Suprapubic skin (tissue), 4 donors: ENCODE measurements at regions not wholly inside any gene's neighbourhood (a gene's known extent, or its start where the extent isn't known, plus 50 kb on each side); places are given as distances from the start of the nearest gene placed in this dataset.

Experiments used
- EP300 ChIP-seq: sonication (generic); formaldehyde crosslinking; IDR thresholded peaks from one replicate; pipeline ENCODE4 v1.6.1; 2017; ENCODE audit warnings: antibody characterized with exemption
- POLR2A ChIP-seq, 2 donors: fragments of 450-650 bp; IDR thresholded peaks; one replicate each; pipeline ENCODE4 v1.6.1; 2017; ENCODE audit warnings: antibody characterized with exemption in 2 of 2, mild to moderate bottlenecking in 2 of 2, moderate library complexity in 2 of 2
- POLR2AphosphoS5 ChIP-seq, 3 donors: sonication (generic); formaldehyde crosslinking; IDR thresholded peaks; one replicate each; pipeline ENCODE4 v1.6.1; 2017; ENCODE audit warnings: antibody characterized with exemption in 3 of 3
- TF ChIP-seq, protein P1 (sequence below), 2 donors: fragments of 200-600 bp in 1 of 2; fragments of 450-650 bp in 1 of 2; sonication (generic) in 1 of 2; IDR thresholded peaks; one replicate each; pipeline ENCODE4 v1.5.1; 2016 to 2019; ENCODE audit warnings: antibody characterized with exemption in 2 of 2, mild to moderate bottlenecking in 1 of 2, moderate library complexity in 1 of 2

DNA sequence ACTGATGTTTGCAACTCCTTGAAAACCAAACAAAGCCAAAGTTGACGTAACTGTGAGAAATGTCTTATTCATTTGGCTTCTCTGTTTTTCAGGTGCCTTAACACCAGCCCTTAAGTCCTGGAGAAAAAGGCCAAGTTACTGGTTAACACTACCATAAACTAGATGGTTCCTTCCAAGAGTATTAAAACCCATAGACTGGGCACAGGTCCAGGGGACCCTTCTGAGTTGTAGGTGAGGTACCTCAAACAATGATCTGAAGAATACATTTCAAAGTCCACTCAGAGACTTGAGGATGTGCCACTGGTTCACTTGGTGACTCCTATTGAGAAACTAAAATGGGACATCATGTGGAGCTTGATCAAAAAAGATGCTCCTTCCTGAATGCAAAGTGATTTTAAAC lies 87.0 kb downstream of the NKX6-1 start:
- TF ChIP-seq, protein P1, sequence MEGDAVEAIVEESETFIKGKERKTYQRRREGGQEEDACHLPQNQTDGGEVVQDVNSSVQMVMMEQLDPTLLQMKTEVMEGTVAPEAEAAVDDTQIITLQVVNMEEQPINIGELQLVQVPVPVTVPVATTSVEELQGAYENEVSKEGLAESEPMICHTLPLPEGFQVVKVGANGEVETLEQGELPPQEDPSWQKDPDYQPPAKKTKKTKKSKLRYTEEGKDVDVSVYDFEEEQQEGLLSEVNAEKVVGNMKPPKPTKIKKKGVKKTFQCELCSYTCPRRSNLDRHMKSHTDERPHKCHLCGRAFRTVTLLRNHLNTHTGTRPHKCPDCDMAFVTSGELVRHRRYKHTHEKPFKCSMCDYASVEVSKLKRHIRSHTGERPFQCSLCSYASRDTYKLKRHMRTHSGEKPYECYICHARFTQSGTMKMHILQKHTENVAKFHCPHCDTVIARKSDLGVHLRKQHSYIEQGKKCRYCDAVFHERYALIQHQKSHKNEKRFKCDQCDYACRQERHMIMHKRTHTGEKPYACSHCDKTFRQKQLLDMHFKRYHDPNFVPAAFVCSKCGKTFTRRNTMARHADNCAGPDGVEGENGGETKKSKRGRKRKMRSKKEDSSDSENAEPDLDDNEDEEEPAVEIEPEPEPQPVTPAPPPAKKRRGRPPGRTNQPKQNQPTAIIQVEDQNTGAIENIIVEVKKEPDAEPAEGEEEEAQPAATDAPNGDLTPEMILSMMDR (IDR thresholded peaks at IDR 0.05) = no peak
- TF ChIP-seq POLR2AphosphoS5 (IDR thresholded peaks at IDR 0.05) (no peak), POLR2A (IDR thresholded peaks at IDR 0.05) (no peak), EP300 (no peak)
